IMR-90 (cell line): ENCODE measurements at regions not wholly inside any gene's neighbourhood (a gene's known extent, or its start where the extent isn't known, plus 50 kb on each side); places are given as distances from the start of the nearest gene placed in this dataset.

Experiments used
- ATAC-seq: fragments of 200-7000 bp; cut with Tn5 transposase; 2 replicates; pipeline ENCODE4 v1.9.1; 2020; ENCODE audit warnings: low read depth, mild to moderate bottlenecking, moderate library complexity
- BruUV-seq: library from RNA; stranded (reverse); fragments of 400-500 nt; replicated peaks from 2 replicates; lab custom pipeline; 2021; lab: Mats Ljungman, UMichigan
- CTCF ChIA-PET: fragments of 300-600 bp; formaldehyde crosslinking; extraction: SDS; loops from one replicate; lab custom pipeline; 2021; ENCODE audit warnings: antibody characterized with exemption; lab: Yijun Ruan, JAX
- POLR2A ChIA-PET: fragments of 300-600 bp; sonication (Branson Sonifier 250); formaldehyde crosslinking; loops from one replicate; lab custom pipeline; 2022; ENCODE audit warnings: antibody characterized with exemption; ENCODE audit not compliant: unreplicated experiment; lab: Charles Lee
- DNase-seq: peaks from one replicate; pipeline ENCODE4 v3.0.0; 2013
- H2AFZ ChIP-seq: replicated peaks from 2 replicates; pipeline ENCODE3; 2013; ENCODE audit warnings: low read length, mild to moderate bottlenecking; ENCODE audit not compliant: poor library complexity
- H2AK5ac ChIP-seq: 2 replicates; pipeline ENCODE4 v1.6.1; 2013; ENCODE audit warnings: low read depth, low read length, inconsistent platforms
- H2AK9ac ChIP-seq: replicated peaks from 2 replicates; pipeline ENCODE3; 2013; ENCODE audit warnings: mild to moderate bottlenecking, low read depth, low read length, moderate library complexity; ENCODE audit not compliant: poor library complexity
- H2BK120ac ChIP-seq: 2 replicates; pipeline ENCODE4 v1.6.1; 2013; ENCODE audit warnings: low read depth, low read length, inconsistent platforms
- H2BK15ac ChIP-seq: 3 replicates; pipeline ENCODE4 v1.6.1; 2013; ENCODE audit warnings: low read depth, low read length, inconsistent platforms
- H2BK20ac ChIP-seq: 2 replicates; pipeline ENCODE4 v1.6.1; 2013; ENCODE audit warnings: low read depth, mild to moderate bottlenecking, inconsistent platforms, low read length, moderate library complexity
- H2BK5ac ChIP-seq: 2 replicates; pipeline ENCODE4 v1.6.1; 2013; ENCODE audit warnings: mild to moderate bottlenecking, low read depth, low read length, inconsistent platforms; ENCODE audit not compliant: poor library complexity, severe bottlenecking
- H3K14ac ChIP-seq: replicated peaks from 2 replicates; pipeline ENCODE4 v1.6.1; 2013; ENCODE audit warnings: low read depth, low read length, inconsistent platforms
- H3K18ac ChIP-seq: 2 replicates; pipeline ENCODE4 v1.6.1; 2013; ENCODE audit warnings: low read depth, low read length, control low read depth
- H3K23ac ChIP-seq: 2 replicates; pipeline ENCODE4 v1.6.1; 2013; ENCODE audit warnings: low read depth, low read length, inconsistent platforms
- H3K27ac ChIP-seq: 2 replicates; pipeline ENCODE4 v1.5.1; 2013; ENCODE audit warnings: mild to moderate bottlenecking, control low read depth, low read length; ENCODE audit not compliant: insufficient read depth
- H3K27me3 ChIP-seq: 2 replicates; pipeline ENCODE4 v1.6.1; 2013; ENCODE audit warnings: low read length; ENCODE audit not compliant: control insufficient read depth, insufficient read depth
- H3K36me3 ChIP-seq: 2 replicates; pipeline ENCODE4 v1.6.1; 2013; ENCODE audit warnings: low read length, mixed read lengths; ENCODE audit not compliant: control insufficient read depth, insufficient read depth
- H3K4ac ChIP-seq: 2 replicates; pipeline ENCODE4 v1.6.1; 2013; ENCODE audit warnings: low read depth, low read length, inconsistent platforms
- H3K4me1 ChIP-seq: 2 replicates; pipeline ENCODE4 v1.6.1; 2013; ENCODE audit warnings: low read length, mixed read lengths; ENCODE audit not compliant: control insufficient read depth, insufficient read depth
- H3K4me2 ChIP-seq: 2 replicates; pipeline ENCODE4 v1.6.1; 2013; ENCODE audit warnings: low read depth, mild to moderate bottlenecking, control low read depth, low read length, moderate library complexity
- H3K4me3 ChIP-seq: 2 replicates; pipeline ENCODE4 v1.5.1; 2013; ENCODE audit warnings: low read depth, mild to moderate bottlenecking, control low read depth, low read length, moderate library complexity; ENCODE audit not compliant: insufficient read depth
- H3K56ac ChIP-seq: 2 replicates; pipeline ENCODE4 v1.6.1; 2013; ENCODE audit warnings: low read length, inconsistent platforms; ENCODE audit not compliant: insufficient read depth; ENCODE audit errors: extremely low read depth
- H3K79me1 ChIP-seq, 2 experiments: 2 replicates each; pipeline ENCODE4 v1.6.1; 2013; ENCODE audit warnings: low read length in 2 of 2, inconsistent platforms in 1 of 2, low read depth in 1 of 2
- H3K9ac ChIP-seq: 2 replicates; pipeline ENCODE4 v1.6.1; 2013; ENCODE audit warnings: low read depth, low read length, control low read depth
- H3K9me1 ChIP-seq: 2 replicates; pipeline ENCODE4 v1.6.1; 2013; ENCODE audit warnings: low read length, inconsistent platforms; ENCODE audit not compliant: insufficient read depth
- H3K9me3 ChIP-seq: 2 replicates; pipeline ENCODE4 v1.6.1; 2013; ENCODE audit warnings: low read length; ENCODE audit not compliant: control insufficient read depth, insufficient read depth
- H4K20me1 ChIP-seq: 2 replicates; pipeline ENCODE4 v1.6.1; 2013; ENCODE audit warnings: low read length, inconsistent platforms; ENCODE audit not compliant: insufficient read depth
- H4K5ac ChIP-seq: 2 replicates; pipeline ENCODE4 v1.6.1; 2013; ENCODE audit warnings: mild to moderate bottlenecking, low read depth, low read length, control low read depth
- H4K8ac ChIP-seq, 2 experiments: 2 replicates each; pipeline ENCODE4 v1.6.1; 2013; ENCODE audit warnings: low read depth in 2 of 2, low read length in 2 of 2, control low read depth in 1 of 2, inconsistent platforms in 1 of 2
- H4K91ac ChIP-seq: 2 replicates; pipeline ENCODE4 v1.6.1; 2013; ENCODE audit warnings: low read depth, low read length, inconsistent platforms; ENCODE audit not compliant: insufficient read depth
- BHLHE40 ChIP-seq: fragments of 150-350 bp; IDR thresholded peaks from 2 replicates; pipeline ENCODE4 v1.6.1; 2016; ENCODE audit warnings: mild to moderate bottlenecking, low read depth, low read length
- MAFK ChIP-seq: IDR thresholded peaks from 2 replicates; pipeline ENCODE4 v1.6.1; 2012; ENCODE audit warnings: low read depth, low read length, improper control_type of control experiment
- MAZ ChIP-seq: IDR thresholded peaks from 2 replicates; pipeline ENCODE4 v1.6.1; 2012; ENCODE audit warnings: low read depth, mild to moderate bottlenecking, low read length, improper control_type of control experiment, moderate library complexity, borderline replicate concordance
- NFE2L2 ChIP-seq: fragments of 150-350 bp; IDR thresholded peaks from 2 replicates; pipeline ENCODE4 v1.6.1; 2016; ENCODE audit warnings: low read depth, mild to moderate bottlenecking, low read length
- POLR2A ChIP-seq: IDR thresholded peaks from 2 replicates; pipeline ENCODE4 v1.6.1; 2012; ENCODE audit warnings: mild to moderate bottlenecking, low read depth, low read length
- RAD21 ChIP-seq: IDR thresholded peaks from 2 replicates; pipeline ENCODE4 v1.6.1; 2012; ENCODE audit warnings: low read length, improper control_type of control experiment
- RCOR1 ChIP-seq: IDR thresholded peaks from 2 replicates; pipeline ENCODE4 v1.6.1; 2012; ENCODE audit warnings: mild to moderate bottlenecking, low read length, improper control_type of control experiment; ENCODE audit not compliant: insufficient replicate concordance
- RFX5 ChIP-seq: IDR thresholded peaks from 2 replicates; pipeline ENCODE4 v1.8.0; 2012; ENCODE audit warnings: low read depth, mild to moderate bottlenecking, low read length, moderate library complexity
- SMC3 ChIP-seq: fragments of 150-350 bp; IDR thresholded peaks from 2 replicates; pipeline ENCODE4 v1.6.1; 2016; ENCODE audit warnings: low read depth, mild to moderate bottlenecking, antibody characterized with exemption, low read length, moderate library complexity
- WGBS, 2 experiments: methylation state at CpG; one replicate each; pipeline versions ENCODE4 v1.1.5 to v1.1.7; 2013; ENCODE audit warnings: missing lambda C conversion rate in 2 of 2; ENCODE audit not compliant: insufficient read length in 1 of 2; ENCODE audit errors: extremely low coverage in 2 of 2; 5-methylcytosine and 5-hydroxymethylcytosine counted together
- dilution Hi-C: fragments of 300-500 bp; cut with HindIII; formaldehyde crosslinking; loops from one replicate; pipeline ENCODE4 v1.14.3; 2018; ENCODE audit warnings: low sequenced_read_pairs; ENCODE audit not compliant: unreplicated experiment
- in situ Hi-C: fragments of 300-500 bp; cut with MboI; formaldehyde crosslinking; loops from 3 replicates; pipeline ENCODE4 v1.14.3; 2019; ENCODE audit warnings: low sequenced_read_pairs, inconsistent platforms, mixed read lengths
- intact Hi-C: fragments of 100-400 bp; cut with micrococcal nuclease; formaldehyde crosslinking; loops from 2 replicates; pipeline ENCODE4 v1.10.0; 2022
- TF ChIP-seq, protein P1 (sequence below): fragments of 150-350 bp; IDR thresholded peaks from 2 replicates; pipeline ENCODE4 v1.6.1; 2017; ENCODE audit warnings: mild to moderate bottlenecking, antibody characterized with exemption, low read length, low read depth

DNA sequence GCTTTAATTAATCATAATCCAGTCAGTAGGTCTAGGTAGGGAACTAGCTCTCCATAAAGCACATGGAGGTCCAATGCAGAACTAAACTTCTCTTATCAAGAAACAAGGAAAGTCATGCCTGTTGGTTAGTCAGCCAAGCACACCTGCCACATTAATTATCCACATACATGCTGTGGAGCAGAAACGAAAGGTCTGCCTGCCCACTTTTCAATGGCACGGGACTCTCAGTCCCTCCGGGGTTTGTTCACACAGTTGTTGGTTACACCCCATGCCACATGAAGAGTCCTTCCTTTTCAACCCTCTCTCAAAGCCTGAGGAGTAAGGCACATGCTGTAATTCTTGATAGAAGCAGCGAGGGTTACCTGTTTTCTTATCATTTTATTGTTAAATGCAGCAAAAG lies 1096.4 kb upstream of the MAP3K7 start:
- no peak overlapping the region for H2BK5ac ChIP-seq
- H4K91ac ChIP-seq, result no peak overlapping the region
- H3K4me3 ChIP-seq, result no peak overlapping the region
- intact Hi-C loops, result no loop called here
- H2AFZ ChIP-seq, result no peak overlapping the region
- ChIA-PET POLR2A (no interaction called here), CTCF (no interaction called here)
- no peaks in the 10 kb centered on the region for H3K79me1 ChIP-seq
- no peak overlapping the region for H3K27ac ChIP-seq
- H4K20me1 ChIP-seq, result no peaks in the 10 kb centered on the region
- in situ Hi-C loops, result no loop called here
- no peak overlapping the region for H3K9ac ChIP-seq
- no peaks in the 10 kb centered on the region for H3K4me1 ChIP-seq
- no peaks in the 10 kb centered on the region for H3K27me3 ChIP-seq
- no peak overlapping the region for H3K18ac ChIP-seq
- H2BK20ac ChIP-seq, result no peak overlapping the region
- no peak overlapping the region for H4K5ac ChIP-seq
- no peaks in the 10 kb centered on the region for H3K9me3 ChIP-seq
- no peak overlapping the region for H3K4me2 ChIP-seq
- H2AK5ac ChIP-seq, result no peak overlapping the region
- no TSS peak for BruUV-seq
- H3K36me3 ChIP-seq, result no peaks in the 10 kb centered on the region
- H4K8ac ChIP-seq, result no peak overlapping the region
- no peak overlapping the region for H2AK9ac ChIP-seq
- H3K9me1 ChIP-seq, result no peaks in the 10 kb centered on the region
- H3K14ac ChIP-seq, result no peak overlapping the region
- no peak overlapping the region for H3K4ac ChIP-seq
- H2BK15ac ChIP-seq, result no peak overlapping the region
- dilution Hi-C loops, result no loop called here
- H3K56ac ChIP-seq, result no peak overlapping the region
- no peak overlapping the region for H3K23ac ChIP-seq
- no CpG with 5 or more reads among the region's 4 CpGs for WGBS, 2 experiments
- DNase-seq (no peak), ATAC-seq (no peak)
- TF ChIP-seq BHLHE40 (no peak), RAD21 (no peak), NFE2L2 (no peak), RFX5 (no peak), MAZ (no peak), MAFK (no peak), POLR2A (no peak), SMC3 (no peak), RCOR1 (no peak)
- TF ChIP-seq, protein P1, sequence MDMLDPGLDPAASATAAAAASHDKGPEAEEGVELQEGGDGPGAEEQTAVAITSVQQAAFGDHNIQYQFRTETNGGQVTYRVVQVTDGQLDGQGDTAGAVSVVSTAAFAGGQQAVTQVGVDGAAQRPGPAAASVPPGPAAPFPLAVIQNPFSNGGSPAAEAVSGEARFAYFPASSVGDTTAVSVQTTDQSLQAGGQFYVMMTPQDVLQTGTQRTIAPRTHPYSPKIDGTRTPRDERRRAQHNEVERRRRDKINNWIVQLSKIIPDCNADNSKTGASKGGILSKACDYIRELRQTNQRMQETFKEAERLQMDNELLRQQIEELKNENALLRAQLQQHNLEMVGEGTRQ, result no peak
- no peak overlapping the region for H2BK120ac ChIP-seq
